GM12878 (cell line): ENCODE measurements at regions not wholly inside any gene's neighbourhood (a gene's known extent, or its start where the extent isn't known, plus 50 kb on each side); places are given as distances from the start of the nearest gene placed in this dataset.

Source experiments
- ATF2 ChIP-seq: IDR thresholded peaks from 2 replicates; pipeline ENCODE4 v1.6.1; 2012; ENCODE audit warnings: low read length, inconsistent platforms
- BCL3 ChIP-seq: IDR thresholded peaks from 2 replicates; pipeline ENCODE4 v1.6.1; 2011; ENCODE audit warnings: borderline replicate concordance, low read depth, mild to moderate bottlenecking, moderate library complexity, low read length; ENCODE audit not compliant: insufficient read depth, poor library complexity, severe bottlenecking
- CREM ChIP-seq: IDR thresholded peaks from 2 replicates; pipeline ENCODE4 v1.6.1; 2014; ENCODE audit warnings: antibody characterized with exemption, low read depth
- CTCF ChIP-seq, 3 experiments: IDR thresholded peaks in 2 of 3; conservative IDR thresholded peaks in 1 of 3; 2 replicates each; pipeline ENCODE4 v1.5.1; 2011; ENCODE audit warnings: low read depth in 3 of 3, low read length in 3 of 3, mild to moderate bottlenecking in 3 of 3, control low read depth in 2 of 3, moderate library complexity in 2 of 3, inconsistent platforms in 1 of 3, mixed read lengths in 1 of 3; ENCODE audit not compliant: control insufficient read depth in 2 of 3, insufficient read depth in 1 of 3; ENCODE audit errors: extremely low read depth in 1 of 3
- GABPA ChIP-seq: IDR thresholded peaks from 2 replicates; pipeline ENCODE4 v1.6.1; 2014; ENCODE audit warnings: antibody characterized with exemption, low read depth, mild to moderate bottlenecking, inconsistent platforms
- MEF2A ChIP-seq: IDR thresholded peaks from 2 replicates; pipeline ENCODE4 v1.6.1; 2011; ENCODE audit warnings: low read depth, mild to moderate bottlenecking, low read length, moderate library complexity; ENCODE audit not compliant: insufficient read depth
- MLLT1 ChIP-seq: fragments of 450-650 bp; IDR thresholded peaks from 2 replicates; pipeline ENCODE4 v1.6.1; 2016; ENCODE audit warnings: mild to moderate bottlenecking
- POLR2A ChIP-seq: IDR thresholded peaks from 2 replicates; pipeline ENCODE4 v1.6.1; 2011; ENCODE audit warnings: low read depth, mild to moderate bottlenecking, low read length
- RAD21 ChIP-seq: IDR thresholded peaks from 2 replicates; pipeline ENCODE4 v1.6.1; 2011; ENCODE audit warnings: mild to moderate bottlenecking, low read depth, low read length, moderate library complexity; ENCODE audit not compliant: insufficient read depth
- SUZ12 ChIP-seq: fragments of 200-600 bp; sonication (generic); IDR thresholded peaks from one replicate; pipeline ENCODE4 v1.6.1; 2018; ENCODE audit warnings: antibody characterized with exemption, mild to moderate bottlenecking; ENCODE audit not compliant: unreplicated experiment

- no peak for TF ChIP-seq CTCF (IDR thresholded peaks at IDR 0.05 in 2 of 3, conservative IDR thresholded peaks at IDR 0.05 in 1 of 3; ENCODE audit: control insufficient read depth in 2 of 3, extremely low read depth in 1 of 3, insufficient read depth in 1 of 3, low read depth in 3 of 3, low read length in 3 of 3)
- no peak for TF ChIP-seq POLR2A
- no peak for TF ChIP-seq MLLT1
- TF ChIP-seq MEF2A = no peak
- TF ChIP-seq ATF2 = no peak
- no peak for TF ChIP-seq RAD21
- no peak for TF ChIP-seq BCL3
- TF ChIP-seq GABPA = no peak
- no peak for TF ChIP-seq SUZ12
- no peak for TF ChIP-seq CREM
Measured at GRCh38 chr3:137845194-137845593, 81.1 kb downstream of the SOX14 start.
